Stimulated activated naive CD8-positive, alpha-beta T cell treated with anti-CD3 and anti-CD28 coated beads, Interleukin-15, Interleukin-2, amounts not matched to agents 100 ng/mL and 50 ng/mL, for 24 hours (primary cell): ENCODE measurements at regions not wholly inside any gene's neighbourhood (a gene's known extent, or its start where the extent isn't known, plus 50 kb on each side); places are given as distances from the start of the nearest gene placed in this dataset.

Experiments used
- H3K27ac Mint-ChIP-seq: one replicate; pipeline ENCODE4 v1.8.0; 2021; ENCODE audit warnings: mild to moderate bottlenecking, mixed read lengths
- H3K27me3 Mint-ChIP-seq: one replicate; pipeline ENCODE4 v1.8.0; 2021; ENCODE audit warnings: mixed read lengths
- H3K36me3 Mint-ChIP-seq: one replicate; pipeline ENCODE4 v1.8.0; 2021; ENCODE audit warnings: low read depth, mixed read lengths
- H3K4me1 Mint-ChIP-seq: one replicate; pipeline ENCODE4 v1.8.0; 2021; ENCODE audit warnings: low read depth, mixed read lengths
- H3K4me3 Mint-ChIP-seq: one replicate; pipeline ENCODE4 v1.8.0; 2021; ENCODE audit warnings: mild to moderate bottlenecking, mixed read lengths
- H3K9me3 Mint-ChIP-seq: one replicate; pipeline ENCODE4 v1.8.0; 2021; ENCODE audit warnings: mixed read lengths

GRCh38 chr13:47277774-47278173, 380.9 kb upstream of the HTR2A start:
- no peaks in the 10 kb centered on the region for H3K4me1 Mint-ChIP-seq
- H3K9me3 Mint-ChIP-seq, result no peaks in the 10 kb centered on the region
- no peaks in the 10 kb centered on the region for H3K27me3 Mint-ChIP-seq
- no peak overlapping the region for H3K27ac Mint-ChIP-seq
- no peaks in the 10 kb centered on the region for H3K36me3 Mint-ChIP-seq
- H3K4me3 Mint-ChIP-seq, result no peak overlapping the region

- Mint-ChIP-seq H3K27ac (no peak overlapping the region), H3K36me3 (no peaks in the 10 kb centered on the region), H3K9me3 (peaks cover 4% of the 10 kb centered on the region), H3K4me1 (no peaks in the 10 kb centered on the region), H3K27me3 (no peaks in the 10 kb centered on the region), H3K4me3 (no peak overlapping the region)
Observed at GRCh38 chr13:47268270-47268669, 371.4 kb upstream of the HTR2A start.

- no peak overlapping the region for H3K27ac Mint-ChIP-seq
- no peak overlapping the region for H3K4me3 Mint-ChIP-seq
- H3K36me3 Mint-ChIP-seq, result no peaks in the 10 kb centered on the region
- H3K4me1 Mint-ChIP-seq, result no peaks in the 10 kb centered on the region
- peaks cover 4% of the 10 kb centered on the region for H3K27me3 Mint-ChIP-seq
- no peaks in the 10 kb centered on the region for H3K9me3 Mint-ChIP-seq
Observed at GRCh38 chr13:47258384-47258783, 361.5 kb upstream of the HTR2A start.

DNA sequence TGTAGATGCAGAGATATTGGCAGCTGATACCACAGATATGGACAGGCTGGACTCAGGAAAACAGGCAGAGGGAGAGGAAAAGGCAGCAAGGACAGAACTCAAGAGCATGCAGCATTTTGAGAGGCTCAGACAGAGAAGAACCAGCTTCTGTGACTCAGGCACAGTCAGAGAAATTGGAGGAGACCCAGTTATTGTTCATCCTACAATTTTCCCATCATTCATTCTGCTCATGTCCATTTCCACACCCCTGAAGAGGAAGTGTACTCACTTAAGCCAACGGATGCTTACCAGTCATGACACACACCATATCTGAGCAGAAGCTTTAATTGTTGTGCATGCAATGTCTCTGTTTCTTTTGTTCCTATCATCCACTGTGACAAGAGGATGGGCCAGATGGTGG, 359.8 kb upstream of the HTR2A start:
- no peaks in the 10 kb centered on the region for H3K4me1 Mint-ChIP-seq
- H3K27me3 Mint-ChIP-seq, result no peaks in the 10 kb centered on the region
- H3K27ac Mint-ChIP-seq, result no peak overlapping the region
- no peak overlapping the region for H3K4me3 Mint-ChIP-seq
- no peaks in the 10 kb centered on the region for H3K9me3 Mint-ChIP-seq
- no peaks in the 10 kb centered on the region for H3K36me3 Mint-ChIP-seq

GRCh38 chr13:47252627-47253026, 355.8 kb upstream of the HTR2A start:
- Mint-ChIP-seq H3K36me3 (no peaks in the 10 kb centered on the region), H3K4me3 (no peak overlapping the region), H3K27me3 (no peaks in the 10 kb centered on the region), H3K27ac (no peak overlapping the region), H3K4me1 (no peaks in the 10 kb centered on the region), H3K9me3 (no peaks in the 10 kb centered on the region)

- H3K4me3 Mint-ChIP-seq, result no peak overlapping the region
- no peak overlapping the region for H3K27ac Mint-ChIP-seq
- no peaks in the 10 kb centered on the region for H3K4me1 Mint-ChIP-seq
- no peaks in the 10 kb centered on the region for H3K27me3 Mint-ChIP-seq
- no peaks in the 10 kb centered on the region for H3K36me3 Mint-ChIP-seq
- no peaks in the 10 kb centered on the region for H3K9me3 Mint-ChIP-seq
Observed at GRCh38 chr13:47251771-47252170, 354.9 kb upstream of the HTR2A start.

DNA sequence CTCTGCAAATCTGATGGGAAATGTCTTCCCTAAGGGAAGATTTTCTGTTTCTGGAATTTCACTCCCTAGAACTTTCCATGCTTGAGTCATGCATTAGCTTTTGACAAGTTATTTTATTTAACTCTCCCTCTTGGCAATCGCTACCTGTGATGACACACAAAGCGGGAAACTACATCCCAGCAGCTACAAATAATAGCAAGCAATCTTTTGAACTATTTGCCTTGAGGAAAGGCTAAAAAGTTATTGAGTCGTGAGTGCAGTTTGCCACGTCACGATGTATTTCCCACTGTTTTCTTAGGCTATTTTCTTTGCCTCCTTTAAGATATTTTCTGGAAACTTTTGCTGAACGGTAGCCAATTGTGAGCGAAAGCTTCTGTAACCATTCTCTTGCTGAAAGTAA, 353.3 kb upstream of the HTR2A start:
- Mint-ChIP-seq H3K27ac (no peak overlapping the region), H3K27me3 (no peaks in the 10 kb centered on the region), H3K4me1 (no peaks in the 10 kb centered on the region), H3K36me3 (no peaks in the 10 kb centered on the region), H3K9me3 (peaks cover 5% of the 10 kb centered on the region), H3K4me3 (no peak overlapping the region)

GRCh38 chr13:47249266-47249665, 352.4 kb upstream of the HTR2A start:
- Mint-ChIP-seq H3K27me3 (no peaks in the 10 kb centered on the region), H3K36me3 (no peaks in the 10 kb centered on the region), H3K4me3 (no peak overlapping the region), H3K9me3 (peaks cover 5% of the 10 kb centered on the region), H3K27ac (no peak overlapping the region), H3K4me1 (no peaks in the 10 kb centered on the region)

DNA sequence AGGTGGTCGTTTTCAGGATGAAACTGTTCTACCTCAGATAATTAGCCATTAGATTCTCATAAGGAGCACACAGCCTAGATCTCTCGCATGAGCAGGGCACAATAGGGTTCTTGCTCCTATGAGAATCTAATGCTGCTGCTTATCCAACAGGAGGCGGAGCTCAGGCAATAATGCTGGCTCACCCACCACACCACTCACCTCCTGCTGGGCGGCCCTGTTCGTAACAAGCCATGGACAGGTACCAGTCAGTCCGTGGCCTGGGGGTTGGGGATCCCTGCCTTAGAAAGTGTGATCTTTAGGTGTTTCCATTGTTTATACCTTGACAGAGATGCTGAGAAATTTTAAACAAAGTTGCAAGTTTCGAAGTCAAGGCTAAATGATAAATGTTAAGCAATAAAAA, 344.6 kb upstream of the HTR2A start:
- no peak overlapping the region for H3K4me3 Mint-ChIP-seq
- H3K9me3 Mint-ChIP-seq, result peaks cover 5% of the 10 kb centered on the region
- H3K36me3 Mint-ChIP-seq, result no peaks in the 10 kb centered on the region
- H3K27ac Mint-ChIP-seq, result no peak overlapping the region
- no peaks in the 10 kb centered on the region for H3K4me1 Mint-ChIP-seq
- H3K27me3 Mint-ChIP-seq, result no peaks in the 10 kb centered on the region

- H3K4me1 Mint-ChIP-seq, result no peaks in the 10 kb centered on the region
- no peak overlapping the region for H3K27ac Mint-ChIP-seq
- no peaks in the 10 kb centered on the region for H3K36me3 Mint-ChIP-seq
- no peaks in the 10 kb centered on the region for H3K27me3 Mint-ChIP-seq
- no peak overlapping the region for H3K4me3 Mint-ChIP-seq
- no peaks in the 10 kb centered on the region for H3K9me3 Mint-ChIP-seq
Observed at GRCh38 chr13:47239025-47239424, 342.2 kb upstream of the HTR2A start.

GRCh38 chr13:47237571-47237970, 340.7 kb upstream of the HTR2A start:
- Mint-ChIP-seq H3K9me3 (no peaks in the 10 kb centered on the region), H3K4me1 (no peaks in the 10 kb centered on the region), H3K27me3 (no peaks in the 10 kb centered on the region), H3K4me3 (no peak overlapping the region), H3K36me3 (no peaks in the 10 kb centered on the region), H3K27ac (no peak overlapping the region)

DNA sequence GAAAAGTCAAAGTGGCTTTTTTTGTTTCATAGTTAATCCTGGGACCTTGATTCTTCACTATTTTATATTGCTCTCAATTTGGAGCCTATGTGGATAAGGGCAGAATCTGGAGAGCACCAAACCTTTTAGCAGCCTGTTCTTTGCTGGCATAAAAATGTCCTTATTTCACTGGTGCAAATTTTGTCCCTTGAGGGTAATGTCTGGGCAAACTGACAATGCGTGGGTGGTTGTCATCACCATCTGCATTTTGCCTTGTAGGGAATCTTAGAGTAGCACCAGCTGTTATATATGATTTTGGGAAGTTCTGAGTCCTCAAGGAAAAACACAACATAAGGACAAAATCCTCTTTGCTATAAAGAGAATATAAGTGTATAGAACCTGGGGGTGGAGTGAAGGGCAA, 336.9 kb upstream of the HTR2A start:
- Mint-ChIP-seq H3K4me3 (no peak overlapping the region), H3K36me3 (no peaks in the 10 kb centered on the region), H3K27ac (no peak overlapping the region), H3K9me3 (peaks cover 14% of the 10 kb centered on the region), H3K4me1 (no peaks in the 10 kb centered on the region), H3K27me3 (no peaks in the 10 kb centered on the region)

GRCh38 chr13:47232516-47232915, 335.7 kb upstream of the HTR2A start:
- no peak overlapping the region for H3K27ac Mint-ChIP-seq

GRCh38 chr13:47230155-47230554, 333.3 kb upstream of the HTR2A start:
- H3K36me3 Mint-ChIP-seq, result no peaks in the 10 kb centered on the region
- H3K4me3 Mint-ChIP-seq, result no peak overlapping the region
- no peak overlapping the region for H3K27ac Mint-ChIP-seq
- peaks cover 14% of the 10 kb centered on the region for H3K9me3 Mint-ChIP-seq
- no peaks in the 10 kb centered on the region for H3K27me3 Mint-ChIP-seq
- H3K4me1 Mint-ChIP-seq, result no peaks in the 10 kb centered on the region

More at GRCh38 chr13:47232516-47232915, 335.7 kb upstream of the HTR2A start:
- no peaks in the 10 kb centered on the region for H3K4me1 Mint-ChIP-seq
- H3K4me3 Mint-ChIP-seq, result no peak overlapping the region
- peaks cover 14% of the 10 kb centered on the region for H3K9me3 Mint-ChIP-seq
- H3K27me3 Mint-ChIP-seq, result no peaks in the 10 kb centered on the region
- no peaks in the 10 kb centered on the region for H3K36me3 Mint-ChIP-seq

DNA sequence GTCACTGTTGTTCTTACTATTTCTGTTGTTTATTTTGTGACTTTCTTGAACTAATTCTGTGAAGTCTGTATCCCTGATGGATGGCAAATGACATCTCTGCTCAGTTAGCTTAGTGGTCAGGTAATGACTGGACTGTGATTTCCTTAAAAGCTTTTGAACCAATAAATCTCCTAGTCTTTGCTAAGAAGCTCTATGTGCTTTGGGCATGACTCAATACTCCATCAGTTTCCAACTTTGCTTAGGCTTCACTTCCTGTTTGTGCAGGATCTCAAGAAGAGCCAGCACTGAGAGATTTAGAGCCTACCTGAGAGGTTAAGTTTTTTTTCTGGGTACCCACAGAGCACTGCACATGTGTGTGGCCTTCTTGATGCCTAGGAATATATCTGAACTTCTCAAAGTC, 329.7 kb upstream of the HTR2A start:
- no peaks in the 10 kb centered on the region for H3K4me1 Mint-ChIP-seq
- H3K36me3 Mint-ChIP-seq, result no peaks in the 10 kb centered on the region
- H3K27ac Mint-ChIP-seq, result no peak overlapping the region
- H3K27me3 Mint-ChIP-seq, result no peaks in the 10 kb centered on the region
- peaks cover 14% of the 10 kb centered on the region for H3K9me3 Mint-ChIP-seq
- H3K4me3 Mint-ChIP-seq, result no peak overlapping the region

DNA sequence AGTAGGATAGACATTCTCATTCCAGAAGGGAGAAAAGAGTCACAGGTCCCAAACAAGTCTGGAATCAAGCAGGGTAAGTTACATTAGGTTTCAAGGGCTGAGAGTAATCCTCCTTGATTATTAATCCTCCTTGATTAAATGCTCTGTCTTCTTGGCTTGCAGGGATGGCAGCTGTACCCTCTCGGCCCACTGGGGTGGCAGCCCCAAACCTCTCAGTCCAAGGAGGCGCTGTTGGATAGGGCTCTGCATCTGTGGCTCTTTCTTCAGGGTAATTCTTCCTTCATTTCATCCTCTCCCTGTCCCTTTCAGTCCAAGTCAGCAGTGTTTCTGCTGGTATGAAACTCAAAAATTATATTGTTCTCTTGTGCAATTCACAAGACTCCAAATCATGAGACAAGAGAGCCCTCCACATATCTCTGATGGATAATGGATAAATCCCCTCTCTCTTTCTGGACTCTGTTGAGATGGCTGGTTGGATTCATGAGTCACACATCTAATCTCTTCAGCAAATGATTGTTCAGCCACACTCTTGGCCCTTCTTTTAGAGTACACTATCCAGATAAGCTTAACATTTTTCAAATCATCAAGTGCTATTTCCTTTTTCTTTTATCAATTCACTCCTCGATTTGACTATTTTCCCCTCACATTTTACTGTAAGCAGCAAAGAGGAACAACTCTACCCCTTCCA, 323.7 kb upstream of the HTR2A start:
- Mint-ChIP-seq H3K4me3 (no peak overlapping the region), H3K27ac (no peak overlapping the region), H3K4me1 (no peaks in the 10 kb centered on the region), H3K36me3 (no peaks in the 10 kb centered on the region), H3K27me3 (no peaks in the 10 kb centered on the region), H3K9me3 (peaks cover 4% of the 10 kb centered on the region)
